CD4-positive, alpha-beta T cell treated with Interleukin-17A for 4 hours (primary cell): ENCODE measurements at regions not wholly inside any gene's neighbourhood (a gene's known extent, or its start where the extent isn't known, plus 50 kb on each side); places are given as distances from the start of the nearest gene placed in this dataset.
"Not testable (repeated sequence)": the region's sequence is repeated elsewhere in the genome, so short reads cannot be mapped to it uniquely, and the experiment has no call there.

Experiments
- DNase-seq: peaks from one replicate; pipeline ENCODE4 v3.0.0-alpha.2; 2020; ENCODE audit warnings: mixed read lengths

GRCh38 chr14:106530423-106531107 is 1004.2 kb downstream of the TMEM121 start:
- peak; percentile 43 for DNase-seq

- DNase-seq, result peak; percentile 15
Observed at GRCh38 chr14:106537597-106537996, 1011.2 kb downstream of the TMEM121 start.

- DNase-seq, result no peak
Observed at GRCh38 chr14:106538201-106538600, 1011.8 kb downstream of the TMEM121 start.

- no peak for DNase-seq
Observed at GRCh38 chr14:106547735-106548434, 1021.5 kb downstream of the TMEM121 start.

- no peak for DNase-seq
Observed at GRCh38 chr14:106549064-106549463, 1022.7 kb downstream of the TMEM121 start.

- peak; percentile 5 for DNase-seq
Observed at GRCh38 chr14:106551265-106551664, 1024.9 kb downstream of the TMEM121 start.

- not testable (repeated sequence) for DNase-seq
Observed at GRCh38 chr14:106556211-106556610, 1029.8 kb downstream of the TMEM121 start.

- peak; percentile 83 for DNase-seq
Observed at GRCh38 chr14:106556665-106557289, 1030.4 kb downstream of the TMEM121 start.

- no peak for DNase-seq
Observed at GRCh38 chr14:106562451-106562850, 1036.1 kb downstream of the TMEM121 start.

- DNase-seq, result peak; percentile 75
Observed at GRCh38 chr14:106564058-106564643, 1037.8 kb downstream of the TMEM121 start.

GRCh38 chr14:106578481-106578880 is 1052.1 kb downstream of the TMEM121 start:
- no peak for DNase-seq

GRCh38 chr14:106579084-106579483 is 1052.7 kb downstream of the TMEM121 start:
- no peak for DNase-seq

GRCh38 chr14:106585692-106586091 is 1059.3 kb downstream of the TMEM121 start:
- DNase-seq, result no peak

- peak; percentile 73 for DNase-seq
Observed at GRCh38 chr14:106586098-106586704, 1059.8 kb downstream of the TMEM121 start.

- DNase-seq, result not testable (repeated sequence)
Observed at GRCh38 chr14:106591539-106591938, 1065.2 kb downstream of the TMEM121 start.

- not testable (repeated sequence) for DNase-seq
Observed at GRCh38 chr14:106592115-106592852, 1065.9 kb downstream of the TMEM121 start.

GRCh38 chr14:106599209-106599608 is 1072.8 kb downstream of the TMEM121 start:
- DNase-seq, result no peak

GRCh38 chr14:106605548-106606448 is 1079.4 kb downstream of the TMEM121 start:
- DNase-seq, result peak; percentile 84

- no peak for DNase-seq
Observed at GRCh38 chr14:106606936-106607335, 1080.6 kb downstream of the TMEM121 start.

- no peak for DNase-seq
Observed at GRCh38 chr14:106610691-106611090, 1084.3 kb downstream of the TMEM121 start.

GRCh38 chr14:106613256-106613655 is 1086.9 kb downstream of the TMEM121 start:
- no peak for DNase-seq
